ENCODE measurements at regions not wholly inside any gene's neighbourhood (a gene's known extent, or its start where the extent isn't known, plus 50 kb on each side); places are given as distances from the start of the nearest gene placed in this dataset.
"Not testable (repeated sequence)": the region's sequence is repeated elsewhere in the genome, so short reads cannot be mapped to it uniquely, and the experiment has no call there.

GRCh38 chr12:114192013-114192412 is 213.9 kb downstream of the TBX5 start:
- DNase-seq = no peak

- no peak for DNase-seq
These were observed 214.4 kb downstream of the TBX5 start for GRCh38 chr12:114191581-114191980.

GRCh38 chr12:114190971-114191370 is 215.0 kb downstream of the TBX5 start:
- no peak for DNase-seq

- no peak for DNase-seq
These were observed 216.7 kb downstream of the TBX5 start for GRCh38 chr12:114189266-114189665.

- peak; percentile 73 for DNase-seq
These were observed 219.5 kb downstream of the TBX5 start for GRCh38 chr12:114186241-114187002.

GRCh38 chr12:114185036-114185435 is 218.9 kb upstream of the RBM19 start:
- DNase-seq = no peak

- DNase-seq = no peak
These were observed 208.2 kb upstream of the RBM19 start for GRCh38 chr12:114174326-114174725.

- DNase-seq = no peak
These were observed 206.0 kb upstream of the RBM19 start for GRCh38 chr12:114172135-114172534.

- DNase-seq = no peak
These were observed 201.9 kb upstream of the RBM19 start for GRCh38 chr12:114168061-114168460.

GRCh38 chr12:114167431-114167830 is 201.3 kb upstream of the RBM19 start:
- no peak for DNase-seq

- peak; percentile 56 for DNase-seq
These were observed 200.2 kb upstream of the RBM19 start for GRCh38 chr12:114166362-114166761.

GRCh38 chr12:114165921-114166320 is 199.8 kb upstream of the RBM19 start:
- DNase-seq = no peak

GRCh38 chr12:114164351-114164750 is 198.2 kb upstream of the RBM19 start:
- DNase-seq = no peak

- DNase-seq = no peak
These were observed 197.6 kb upstream of the RBM19 start for GRCh38 chr12:114163771-114164170.

- DNase-seq = no peak
These were observed 194.3 kb upstream of the RBM19 start for GRCh38 chr12:114160445-114160844.

GRCh38 chr12:114152890-114153289 is 186.8 kb upstream of the RBM19 start:
- DNase-seq = no peak

GRCh38 chr12:114152066-114152465 is 185.9 kb upstream of the RBM19 start:
- DNase-seq = no peak

GRCh38 chr12:114150584-114150983 is 184.5 kb upstream of the RBM19 start:
- DNase-seq = not testable (repeated sequence)

- no peak for DNase-seq
These were observed 175.9 kb upstream of the RBM19 start for GRCh38 chr12:114141921-114142564.

- no peak for DNase-seq
These were observed 174.5 kb upstream of the RBM19 start for GRCh38 chr12:114140576-114140975.

GRCh38 chr12:114136631-114137030 is 170.5 kb upstream of the RBM19 start:
- no peak for DNase-seq

- peak; percentile 10 for DNase-seq
These were observed 168.8 kb upstream of the RBM19 start for GRCh38 chr12:114134922-114135321.

- no peak for DNase-seq
These were observed 165.7 kb upstream of the RBM19 start for GRCh38 chr12:114131824-114132223.

- no peak for DNase-seq
These were observed 157.0 kb upstream of the RBM19 start for GRCh38 chr12:114123108-114123507.

- no peak for DNase-seq
These were observed 155.9 kb upstream of the RBM19 start for GRCh38 chr12:114122016-114122415.
